Natural killer cell treated with Interleukin-12 subunit alpha and Interleukin-12 subunit beta and Interleukin-15 and Interleukin-18, amount 100 ng/mL, for 72 hours (primary cell): ENCODE measurements at regions not wholly inside any gene's neighbourhood (a gene's known extent, or its start where the extent isn't known, plus 50 kb on each side); places are given as distances from the start of the nearest gene placed in this dataset.

Experiments
- ATAC-seq, 2 donors: fragments of 150-1000 bp; cut with Tn5 transposase in 1 of 2; sonication (Bioruptor Pico), chemical (Tn5 transposase) in 1 of 2; 2 replicates each; pipeline ENCODE4 v1.10.0; 2021
- DNase-seq: peaks from one replicate; pipeline ENCODE4 v3.0.0; 2022; ENCODE audit warnings: low spot score
- H3K27ac Mint-ChIP-seq, 2 donors: 1 replicate in 1 of 2; 2 replicates in 1 of 2; pipeline ENCODE4 v1.8.0; 2022; ENCODE audit warnings: mixed read lengths in 2 of 2, mild to moderate bottlenecking in 1 of 2, moderate library complexity in 1 of 2
- H3K27me3 Mint-ChIP-seq, 2 donors: 1 replicate in 1 of 2; 2 replicates in 1 of 2; pipeline ENCODE4 v1.8.0; 2022; ENCODE audit warnings: mixed read lengths in 2 of 2
- H3K36me3 Mint-ChIP-seq: one replicate; pipeline ENCODE4 v1.8.0; 2022; ENCODE audit warnings: mixed read lengths
- H3K4me1 Mint-ChIP-seq, 2 donors: 1 replicate in 1 of 2; 2 replicates in 1 of 2; pipeline ENCODE4 v1.8.0; 2022; ENCODE audit warnings: low read depth in 2 of 2, mixed read lengths in 2 of 2, mild to moderate bottlenecking in 1 of 2
- H3K4me3 Mint-ChIP-seq: one replicate; pipeline ENCODE4 v1.8.0; 2022; ENCODE audit warnings: mixed read lengths
- H3K9me3 Mint-ChIP-seq: 2 replicates; pipeline ENCODE4 v1.8.0; 2022; ENCODE audit warnings: mixed read lengths

DNA sequence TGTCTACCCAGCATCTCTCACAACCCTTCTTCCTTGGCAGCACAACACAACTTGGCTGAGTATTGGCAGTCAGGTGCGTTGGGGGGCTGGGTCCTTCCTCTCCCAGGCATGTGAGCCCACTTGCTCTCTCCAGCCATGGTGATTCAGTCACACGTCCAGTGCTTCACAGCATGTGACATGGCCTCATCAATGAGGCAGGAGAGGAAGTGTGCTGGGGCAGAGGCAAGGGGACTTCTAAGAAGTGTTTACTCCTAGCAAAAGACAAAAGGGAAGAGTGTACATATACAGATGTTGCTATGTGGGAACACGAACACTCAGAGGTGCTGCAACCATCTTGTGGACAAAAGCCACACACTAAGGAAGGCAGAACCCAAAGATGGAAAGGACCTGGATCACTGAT, 380.8 kb downstream of the FBXW7 start:
- Mint-ChIP-seq H3K27ac (no peak overlapping the region), H3K36me3 (no peaks in the 10 kb centered on the region), H3K4me3 (no peak overlapping the region), H3K9me3 (no peaks in the 10 kb centered on the region), H3K4me1 (peaks cover 0 to 3% of the 10 kb centered on the region in 2 donors), H3K27me3 (no peaks in the 10 kb centered on the region)
- DNase-seq (no peak), ATAC-seq (no peak)

GRCh38 chr4:152154433-152154832, 381.5 kb downstream of the FBXW7 start:
- no peak for ATAC-seq
- Mint-ChIP-seq H3K27me3 (no peaks in the 10 kb centered on the region), H3K9me3 (no peaks in the 10 kb centered on the region), H3K27ac (no peak overlapping the region), H3K4me3 (no peak overlapping the region), H3K36me3 (no peaks in the 10 kb centered on the region), H3K4me1 (peaks cover 0 to 3% of the 10 kb centered on the region in 2 donors)
- DNase-seq = no peak

DNA sequence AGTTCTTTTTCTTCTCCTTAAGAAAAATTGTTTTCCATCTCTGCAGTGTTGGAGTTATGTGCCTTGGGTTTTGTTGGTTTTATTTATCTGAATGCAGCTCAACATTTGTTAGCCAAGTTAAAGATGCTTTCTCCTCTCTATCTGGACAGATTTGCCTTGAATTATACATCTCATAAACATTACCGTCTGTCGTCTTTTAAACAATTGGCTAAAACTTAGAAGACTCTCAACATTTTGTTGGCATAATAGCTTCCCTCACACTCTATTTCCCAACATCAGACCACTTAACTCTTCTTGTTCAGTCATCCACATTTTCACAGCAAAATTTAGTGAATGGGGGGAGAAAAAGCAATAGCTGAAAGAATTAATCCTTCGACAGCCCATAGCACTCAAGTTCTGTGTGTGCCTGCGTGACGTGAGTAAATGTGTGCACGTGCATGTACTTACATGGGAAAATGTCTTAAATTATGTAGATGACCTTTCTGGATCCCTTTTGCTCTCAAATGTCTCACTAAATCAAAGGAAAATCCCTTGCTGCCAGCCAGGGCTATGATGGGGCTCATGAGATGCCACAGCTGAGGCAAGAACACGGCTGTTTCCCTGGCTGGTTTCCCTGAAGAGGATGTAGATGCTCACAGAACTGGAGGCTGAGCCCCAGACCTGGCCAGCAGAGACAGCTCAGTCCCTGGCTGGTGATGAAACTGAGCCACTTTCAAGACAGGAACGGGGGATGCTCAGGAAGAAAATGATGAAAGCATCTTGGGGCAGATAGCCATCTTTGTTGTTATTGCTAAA, 382.2 kb downstream of the FBXW7 start:
- ATAC-seq (no peak), DNase-seq (no peak)
- Mint-ChIP-seq H3K4me3 (no peak overlapping the region), H3K27ac (no peak overlapping the region), H3K36me3 (no peaks in the 10 kb centered on the region), H3K4me1 (peaks cover 0 to 3% of the 10 kb centered on the region in 2 donors), H3K27me3 (no peaks in the 10 kb centered on the region), H3K9me3 (no peaks in the 10 kb centered on the region)

DNA sequence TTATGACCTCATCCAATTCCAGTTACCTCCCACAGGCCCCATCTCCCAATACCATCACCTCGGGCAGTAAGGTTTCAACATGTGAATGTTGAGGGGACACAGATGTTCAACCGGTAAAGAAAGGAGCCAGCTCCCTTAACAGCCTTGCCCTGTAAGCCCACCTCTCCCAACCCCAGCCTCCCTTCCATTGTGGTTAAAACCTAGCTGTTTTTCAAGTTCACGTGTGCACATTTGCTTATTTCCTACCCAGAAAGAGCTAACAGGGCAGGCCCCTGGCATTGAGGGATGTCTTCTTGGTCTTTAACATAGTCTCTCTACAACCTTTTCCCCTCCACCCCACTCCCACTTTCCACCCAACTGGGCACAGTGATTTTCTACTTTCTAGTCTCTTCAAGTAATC, 385.7 kb downstream of the FBXW7 start:
- DNase-seq = no peak
- Mint-ChIP-seq H3K27me3 (no peaks in the 10 kb centered on the region), H3K9me3 (peaks cover 10% of the 10 kb centered on the region), H3K36me3 (peaks cover 10% of the 10 kb centered on the region), H3K4me3 (no peak overlapping the region), H3K4me1 (no peaks in the 10 kb centered on the region), H3K27ac (no peak overlapping the region)
- no peak for ATAC-seq

GRCh38 chr4:152149745-152150144, 386.1 kb downstream of the FBXW7 start:
- peaks cover 10% of the 10 kb centered on the region for H3K9me3 Mint-ChIP-seq
- H3K4me1 Mint-ChIP-seq = no peaks in the 10 kb centered on the region
- no peak overlapping the region for H3K4me3 Mint-ChIP-seq
- ATAC-seq (peak in 1 of 2 donors; percentile 11), DNase-seq (no peak)
- H3K36me3 Mint-ChIP-seq = peaks cover 12% of the 10 kb centered on the region
- H3K27me3 Mint-ChIP-seq = no peaks in the 10 kb centered on the region
- no peak overlapping the region for H3K27ac Mint-ChIP-seq

DNA sequence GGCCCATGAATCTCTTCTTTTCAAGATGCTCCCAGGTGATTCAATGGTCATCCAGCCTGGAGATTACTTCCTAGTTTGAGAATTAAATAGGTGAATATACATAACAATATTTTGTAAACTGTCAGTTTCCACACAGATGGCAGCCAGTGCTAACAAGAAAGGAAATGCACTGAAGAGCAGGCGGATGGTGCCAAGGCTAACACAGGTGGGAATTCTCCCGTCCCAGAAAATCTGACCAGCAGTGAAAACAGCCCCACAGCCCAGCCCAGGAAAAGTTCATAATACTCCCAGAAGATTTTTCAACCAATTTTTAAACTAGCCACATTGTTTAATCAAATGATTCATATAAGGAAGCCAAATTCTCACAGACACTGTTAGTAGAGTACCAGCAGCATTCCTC, 387.2 kb upstream of the GATB start:
- Mint-ChIP-seq H3K36me3 (peaks cover 18% of the 10 kb centered on the region), H3K9me3 (peaks cover 13% of the 10 kb centered on the region), H3K27ac (no peak overlapping the region), H3K4me3 (no peak overlapping the region), H3K4me1 (no peaks in the 10 kb centered on the region), H3K27me3 (no peaks in the 10 kb centered on the region)
- no peak for ATAC-seq
- no peak for DNase-seq

GRCh38 chr4:152146244-152146643, 385.4 kb upstream of the GATB start:
- H3K4me1 Mint-ChIP-seq = no peaks in the 10 kb centered on the region
- H3K27me3 Mint-ChIP-seq = no peaks in the 10 kb centered on the region
- H3K4me3 Mint-ChIP-seq = no peak overlapping the region
- DNase-seq = no peak
- no peak for ATAC-seq
- H3K36me3 Mint-ChIP-seq = peaks cover 18% of the 10 kb centered on the region
- no peak overlapping the region for H3K27ac Mint-ChIP-seq
- peaks cover 13% of the 10 kb centered on the region for H3K9me3 Mint-ChIP-seq

DNA sequence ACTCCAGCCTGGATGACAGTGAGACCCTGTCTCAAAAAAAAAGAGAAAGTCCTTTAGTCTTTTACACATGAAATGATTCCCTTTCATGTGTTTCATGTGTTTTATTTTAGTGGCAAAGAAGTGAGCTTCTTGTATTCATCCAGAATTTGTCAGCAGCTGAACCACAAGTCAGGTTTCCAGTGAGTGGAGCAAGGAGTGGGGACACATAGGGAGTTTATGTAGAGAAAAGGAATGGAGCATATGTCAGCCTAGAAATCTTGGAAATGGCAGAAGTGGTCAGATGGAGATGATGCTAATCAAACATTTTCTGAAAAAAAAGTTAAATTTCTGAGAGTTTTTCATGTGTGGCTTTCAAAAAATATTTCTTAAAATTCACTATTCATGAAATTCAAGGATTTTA, 383.0 kb upstream of the GATB start:
- no peak overlapping the region for H3K4me3 Mint-ChIP-seq
- peaks cover 13% of the 10 kb centered on the region for H3K9me3 Mint-ChIP-seq
- peaks cover 0 to 3% of the 10 kb centered on the region in 2 donors for H3K4me1 Mint-ChIP-seq

DNA sequence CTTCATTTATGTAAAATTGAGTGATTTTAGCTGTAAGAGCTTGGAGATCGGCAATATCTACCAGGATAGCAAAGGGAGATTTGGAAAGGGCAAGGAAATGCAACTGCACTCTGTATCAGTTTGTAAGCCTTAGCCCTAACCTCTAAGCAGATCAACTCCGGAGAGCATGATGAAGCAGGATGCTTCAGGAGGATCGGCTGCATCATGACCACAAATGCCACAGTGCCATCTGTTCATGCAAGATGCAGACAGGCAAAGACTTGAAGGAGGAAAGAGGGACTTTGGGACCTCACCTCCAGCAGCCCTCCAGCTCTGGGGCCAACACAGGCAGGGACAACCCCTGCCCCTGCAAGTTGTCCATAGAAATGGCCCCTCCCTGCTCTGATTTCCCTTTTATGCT, 377.6 kb upstream of the GATB start:
- H3K27me3 Mint-ChIP-seq = peaks cover 0 to 13% of the 10 kb centered on the region in 2 donors
- no peak overlapping the region for H3K4me3 Mint-ChIP-seq
- H3K27ac Mint-ChIP-seq = no peak overlapping the region
- peaks cover 9% of the 10 kb centered on the region in 2 donors for H3K4me1 Mint-ChIP-seq
- DNase-seq (no peak), ATAC-seq (no peak)
- H3K36me3 Mint-ChIP-seq = no peaks in the 10 kb centered on the region
- H3K9me3 Mint-ChIP-seq = no peaks in the 10 kb centered on the region

More for the DNA sequence above, 383.0 kb upstream of the GATB start:
- DNase-seq (no peak), ATAC-seq (no peak)
- Mint-ChIP-seq H3K36me3 (peaks cover 18% of the 10 kb centered on the region), H3K27ac (no peak overlapping the region), H3K27me3 (no peaks in the 10 kb centered on the region)

GRCh38 chr4:152132776-152133175, 372.0 kb upstream of the GATB start:
- Mint-ChIP-seq H3K27ac (no peak overlapping the region), H3K27me3 (peaks cover 3 to 21% of the 10 kb centered on the region in 2 donors)

GRCh38 chr4:152128356-152128755, 367.5 kb upstream of the GATB start:
- no peak overlapping the region for H3K4me3 Mint-ChIP-seq
- ATAC-seq = no peak

More at GRCh38 chr4:152132776-152133175, 372.0 kb upstream of the GATB start:
- Mint-ChIP-seq H3K4me1 (peaks cover 4% of the 10 kb centered on the region in 2 donors), H3K4me3 (no peak overlapping the region), H3K9me3 (peaks cover 3% of the 10 kb centered on the region), H3K36me3 (peaks cover 16% of the 10 kb centered on the region)
- no peak for ATAC-seq
- DNase-seq = no peak

GRCh38 chr4:152126238-152126637, 365.4 kb upstream of the GATB start:
- ATAC-seq (no peak), DNase-seq (no peak)
- H3K4me1 Mint-ChIP-seq = peaks cover 0 to 4% of the 10 kb centered on the region in 2 donors
- H3K4me3 Mint-ChIP-seq = no peak overlapping the region
- peaks cover 27% of the 10 kb centered on the region for H3K36me3 Mint-ChIP-seq
- peaks cover 3% of the 10 kb centered on the region for H3K9me3 Mint-ChIP-seq
- peaks cover 5 to 26% of the 10 kb centered on the region in 2 donors for H3K27me3 Mint-ChIP-seq
- no peak overlapping the region for H3K27ac Mint-ChIP-seq

More at GRCh38 chr4:152128356-152128755, 367.5 kb upstream of the GATB start:
- Mint-ChIP-seq H3K27ac (no peak overlapping the region), H3K4me1 (peaks cover 0 to 4% of the 10 kb centered on the region in 2 donors), H3K36me3 (peaks cover 33% of the 10 kb centered on the region), H3K9me3 (peaks cover 3% of the 10 kb centered on the region), H3K27me3 (peaks cover 8 to 31% of the 10 kb centered on the region in 2 donors)
- DNase-seq = no peak

DNA sequence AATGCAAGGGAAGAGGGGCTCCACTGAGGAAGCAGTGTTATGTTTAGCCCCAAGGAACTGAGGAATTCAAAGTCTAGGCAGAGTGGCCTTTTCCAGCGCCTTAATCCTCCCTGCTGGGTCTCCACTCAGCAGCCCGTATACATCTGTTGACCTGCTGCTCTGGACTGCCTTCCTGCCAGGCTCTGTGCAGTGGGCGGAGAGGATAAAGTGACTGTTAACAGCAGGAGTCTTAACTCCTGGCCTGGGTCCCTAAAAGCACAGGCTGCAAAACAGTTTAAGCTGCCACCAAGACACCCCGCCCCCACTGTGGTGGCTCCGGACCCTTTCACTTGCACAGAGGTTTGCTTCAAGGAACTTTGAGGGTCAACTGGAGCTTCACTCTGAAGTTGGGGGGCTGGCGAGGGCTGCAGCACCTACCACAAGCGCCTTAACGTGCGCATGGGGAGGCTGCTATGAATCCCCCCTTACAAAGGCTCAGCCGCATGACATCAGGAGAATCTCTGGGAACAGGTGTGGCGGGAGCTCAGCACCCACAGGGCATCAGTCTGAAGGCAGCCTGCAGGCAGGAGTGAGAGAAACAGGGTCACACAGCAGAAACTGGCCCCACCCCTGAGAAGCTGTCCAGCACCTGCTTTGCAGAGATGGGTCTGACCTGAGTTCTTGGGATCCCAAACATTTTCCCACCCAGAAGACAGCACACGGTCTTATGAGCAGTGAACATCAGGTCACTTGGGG, 358.2 kb upstream of the GATB start:
- ATAC-seq = no peak
- H3K36me3 Mint-ChIP-seq = no peaks in the 10 kb centered on the region
- H3K9me3 Mint-ChIP-seq = no peaks in the 10 kb centered on the region
- peaks cover 21 to 34% of the 10 kb centered on the region in 2 donors for H3K4me1 Mint-ChIP-seq
- DNase-seq = no peak
- no peak overlapping the region for H3K27ac Mint-ChIP-seq
- H3K27me3 Mint-ChIP-seq = peaks cover 0 to 4% of the 10 kb centered on the region in 2 donors
- H3K4me3 Mint-ChIP-seq = no peak overlapping the region

DNA sequence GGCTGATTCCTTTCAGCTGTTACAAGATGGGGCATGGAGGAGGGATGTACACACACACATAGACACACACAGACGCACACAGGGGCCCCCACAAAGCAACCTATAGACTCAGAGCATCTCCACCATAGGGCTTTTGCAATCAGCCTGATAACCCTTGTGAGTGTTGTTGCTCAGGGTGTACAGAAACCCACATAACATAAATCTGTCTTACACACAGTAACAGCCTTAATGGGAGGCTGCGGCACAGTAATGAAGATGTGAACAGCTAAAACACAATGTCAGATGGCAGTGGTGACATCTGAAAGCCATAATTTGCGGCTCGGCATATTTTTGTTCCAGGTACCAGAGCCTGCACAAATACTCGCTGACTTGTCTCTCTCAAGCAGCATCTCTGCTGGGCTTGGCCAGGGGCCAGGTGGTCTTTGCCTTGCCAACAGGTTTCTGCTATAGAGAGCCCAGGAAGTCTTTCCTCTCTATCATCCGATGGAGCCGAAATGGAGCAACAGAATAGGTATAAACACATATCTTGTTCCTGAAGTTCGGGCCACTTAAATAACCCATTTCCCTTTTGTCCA, 357.2 kb upstream of the GATB start:
- Mint-ChIP-seq H3K36me3 (no peaks in the 10 kb centered on the region), H3K4me3 (no peak overlapping the region), H3K4me1 (peaks cover 24 to 39% of the 10 kb centered on the region in 2 donors), H3K9me3 (no peaks in the 10 kb centered on the region), H3K27ac (no peak overlapping the region), H3K27me3 (peaks cover 0 to 1% of the 10 kb centered on the region in 2 donors)
- no peak for DNase-seq
- no peak for ATAC-seq
